GM23338 (cell line): ENCODE measurements at regions not wholly inside any gene's neighbourhood (a gene's known extent, or its start where the extent isn't known, plus 50 kb on each side); places are given as distances from the start of the nearest gene placed in this dataset.

Source experiments
- ATAC-seq: fragments of 200-7000 bp; cut with Tn5 transposase; 3 replicates; pipeline ENCODE4 v1.9.1; 2020
- DNase-seq: peaks from one replicate; pipeline ENCODE4 v3.0.0-alpha.2; 2015; ENCODE audit warnings: low spot score
- H2AFZ ChIP-seq: fragments of 200-600 bp; sonication (generic); 2 replicates; pipeline ENCODE4 v1.8.0; 2016; ENCODE audit warnings: antibody characterized with exemption, mild to moderate bottlenecking, moderate library complexity
- H3F3A ChIP-seq: fragments of 200-600 bp; sonication (generic); replicated peaks from 2 replicates; pipeline ENCODE4 v1.8.0; 2017; ENCODE audit warnings: antibody characterized with exemption, mixed run types, low read depth
- H3K27ac ChIP-seq: fragments of 200-600 bp; sonication (generic); 2 replicates; pipeline ENCODE4 v1.6.1; 2016; ENCODE audit warnings: low read depth
- H3K27me3 ChIP-seq: fragments of 200-600 bp; sonication (generic); 2 replicates; pipeline ENCODE4 v1.8.0; 2016; ENCODE audit warnings: mild to moderate bottlenecking, mixed run types, moderate library complexity; ENCODE audit not compliant: insufficient read depth
- H3K36me3 ChIP-seq: fragments of 200-600 bp; sonication (generic); 2 replicates; pipeline ENCODE4 v1.8.0; 2016; ENCODE audit warnings: mild to moderate bottlenecking; ENCODE audit not compliant: insufficient read depth
- H3K4me1 ChIP-seq: fragments of 200-600 bp; sonication (generic); 2 replicates; pipeline ENCODE4 v1.8.0; 2016; ENCODE audit warnings: mild to moderate bottlenecking, moderate library complexity; ENCODE audit not compliant: insufficient read depth
- H3K4me2 ChIP-seq: fragments of 200-600 bp; sonication (generic); 2 replicates; pipeline ENCODE4 v1.7.1; 2017; ENCODE audit warnings: mixed run types
- H3K4me3 ChIP-seq: fragments of 200-600 bp; sonication (generic); 2 replicates; pipeline ENCODE4 v1.6.1; 2016; ENCODE audit warnings: mixed run types
- H3K79me2 ChIP-seq: fragments of 200-600 bp; sonication (generic); replicated peaks from 2 replicates; pipeline ENCODE4 v1.8.0; 2017; ENCODE audit warnings: mild to moderate bottlenecking; ENCODE audit not compliant: insufficient read depth
- H3K9me2 ChIP-seq: fragments of 200-600 bp; sonication (generic); 2 replicates; pipeline ENCODE4 v1.8.0; 2017; ENCODE audit not compliant: insufficient read depth
- H4K20me1 ChIP-seq: fragments of 200-600 bp; sonication (generic); replicated peaks from 2 replicates; pipeline ENCODE4 v1.8.0; 2017; ENCODE audit warnings: mild to moderate bottlenecking; ENCODE audit not compliant: insufficient read depth
- H3K27ac Mint-ChIP-seq: 2 replicates; pipeline ENCODE4 v1.8.0; 2020; ENCODE audit warnings: inconsistent platforms, mild to moderate bottlenecking, moderate library complexity, mixed read lengths
- H3K27me3 Mint-ChIP-seq: 3 replicates; pipeline ENCODE4 v1.8.0; 2022; ENCODE audit warnings: low read depth, mild to moderate bottlenecking, moderate library complexity, mixed read lengths, inconsistent platforms; ENCODE audit not compliant: insufficient read depth, poor library complexity
- H3K36me3 Mint-ChIP-seq: 3 replicates; pipeline ENCODE4 v1.8.0; 2021; ENCODE audit warnings: low read depth, mild to moderate bottlenecking, inconsistent platforms, moderate library complexity, mixed read lengths
- H3K4me1 Mint-ChIP-seq: 3 replicates; pipeline ENCODE4 v1.8.0; 2020; ENCODE audit warnings: mild to moderate bottlenecking, inconsistent platforms, mixed read lengths
- H3K4me3 Mint-ChIP-seq: 3 replicates; pipeline ENCODE4 v1.8.0; 2021; ENCODE audit warnings: moderate library complexity, mild to moderate bottlenecking, inconsistent platforms, mixed read lengths
- H3K9me3 Mint-ChIP-seq: 3 replicates; pipeline ENCODE4 v1.8.0; 2020; ENCODE audit warnings: moderate library complexity, mild to moderate bottlenecking, inconsistent platforms, mixed read lengths
- CTCF ChIP-seq, 2 experiments: fragments of 200-600 bp in 1 of 2; sonication (generic) in 1 of 2; conservative IDR thresholded peaks; 2 replicates each; pipeline versions ENCODE4 v1.5.1 to v1.6.1; 2016 to 2017; ENCODE audit warnings: antibody characterized with exemption in 2 of 2, low read depth in 2 of 2, mild to moderate bottlenecking in 2 of 2, moderate library complexity in 1 of 2
- EZH2phosphoT487 ChIP-seq: fragments of 200-600 bp; sonication (generic); IDR thresholded peaks from one replicate; pipeline ENCODE4 v1.8.1; 2018; ENCODE audit warnings: antibody characterized with exemption; ENCODE audit not compliant: unreplicated experiment
- ZNF462 ChIP-seq: fragments of 250-450 bp; sonication (Bioruptor Pico); IDR thresholded peaks from 2 replicates; pipeline ENCODE4 v1.5.0; 2020; ENCODE audit warnings: mild to moderate bottlenecking, moderate library complexity

GRCh38 chr11:42524534-42525227 is 787.1 kb upstream of the API5 start:
- no peaks in the 10 kb centered on the region for H3K36me3 ChIP-seq
- no peaks in the 10 kb centered on the region for H3K79me2 ChIP-seq
- ATAC-seq (peak; percentile 92), DNase-seq (peak; percentile 82)
- H2AFZ ChIP-seq: peak overlapping the region; percentile 78; the same call in 1 of the 2 replicates
- no peak overlapping the region for H3K27ac ChIP-seq
- H3K9me2 ChIP-seq: no peaks in the 10 kb centered on the region
- H3K27me3 Mint-ChIP-seq: no peaks in the 10 kb centered on the region
- H3K27ac Mint-ChIP-seq: no peak overlapping the region
- no peaks in the 10 kb centered on the region; the same call in 1 of the 2 replicates for H4K20me1 ChIP-seq
- peaks cover 69% of the 10 kb centered on the region for H3K9me3 Mint-ChIP-seq
- peaks cover 17% of the 10 kb centered on the region; the same call in 1 of the 2 replicates for H3K4me1 ChIP-seq
- no peaks in the 10 kb centered on the region for H3F3A ChIP-seq
- no peak overlapping the region for H3K4me3 Mint-ChIP-seq
- TF ChIP-seq CTCF (conservative IDR thresholded peaks at IDR 0.05; ENCODE audit: low read depth in 2 of 2): peak; percentile 82 to 86
- TF ChIP-seq ZNF462 (CRISPR knock-in tag): no peak
- no peaks in the 10 kb centered on the region for H3K36me3 Mint-ChIP-seq
- peaks cover 15% of the 10 kb centered on the region for H3K4me1 Mint-ChIP-seq
- H3K27me3 ChIP-seq: no peaks in the 10 kb centered on the region
- H3K4me2 ChIP-seq: no peak overlapping the region
- no peak overlapping the region for H3K4me3 ChIP-seq

GRCh38 chr11:42526426-42526825 is 785.4 kb upstream of the API5 start:
- Mint-ChIP-seq H3K27me3 (no peaks in the 10 kb centered on the region), H3K36me3 (no peaks in the 10 kb centered on the region), H3K4me3 (no peak overlapping the region), H3K4me1 (peaks cover 15% of the 10 kb centered on the region), H3K27ac (no peak overlapping the region), H3K9me3 (peaks cover 64% of the 10 kb centered on the region)
- H3K79me2 ChIP-seq: no peaks in the 10 kb centered on the region
- H2AFZ ChIP-seq: no peak overlapping the region
- H3K4me1 ChIP-seq: peaks cover 17% of the 10 kb centered on the region; the same call in 1 of the 2 replicates
- no peak overlapping the region for H3K4me2 ChIP-seq
- ATAC-seq (no peak), DNase-seq (no peak)
- H3K27me3 ChIP-seq: no peaks in the 10 kb centered on the region
- no peaks in the 10 kb centered on the region for H3K36me3 ChIP-seq
- no peak for TF ChIP-seq EZH2phosphoT487
- no peak overlapping the region for H3K4me3 ChIP-seq
- no peak overlapping the region for H3K27ac ChIP-seq
- H3F3A ChIP-seq: no peaks in the 10 kb centered on the region
- no peaks in the 10 kb centered on the region for H3K9me2 ChIP-seq
- H4K20me1 ChIP-seq: no peaks in the 10 kb centered on the region; the same call in 1 of the 2 replicates
